Panc1 (cell line): ENCODE measurements at regions not wholly inside any gene's neighbourhood (a gene's known extent, or its start where the extent isn't known, plus 50 kb on each side); places are given as distances from the start of the nearest gene placed in this dataset.

ENCODE experiments used
- ATAC-seq: fragments of 200-7000 bp; cut with Tn5 transposase; 2 replicates; pipeline ENCODE4 v1.9.1; 2020; ENCODE audit warnings: mild to moderate bottlenecking, moderate library complexity
- BruUV-seq: library from RNA; stranded (reverse); fragments of 400-500 nt; replicated peaks from 2 replicates; lab custom pipeline; 2021; lab: Mats Ljungman, UMichigan
- CTCF ChIA-PET: fragments of 300-600 bp; sonication (Branson Sonifier 250); formaldehyde crosslinking; loops from one replicate; lab custom pipeline; 2022; ENCODE audit warnings: antibody characterized with exemption; lab: Charles Lee
- POLR2A ChIA-PET: fragments of 300-600 bp; sonication (Branson Sonifier 250); formaldehyde crosslinking; loops from one replicate; lab custom pipeline; 2022; ENCODE audit warnings: antibody characterized with exemption; lab: Charles Lee
- DNase-seq: peaks from one replicate; pipeline ENCODE4 v3.0.0-alpha.2; 2010; ENCODE audit warnings: low read depth, low spot score
- H3K27ac ChIP-seq: 2 replicates; pipeline ENCODE4 v1.5.1; 2011; ENCODE audit warnings: mild to moderate bottlenecking, low read length, inconsistent platforms
- H3K27me3 ChIP-seq: fragments of 200-500 bp; sonication (Bioruptor generic); 2 replicates; pipeline ENCODE4 v1.6.0; 2014; ENCODE audit warnings: low read length, inconsistent platforms; ENCODE audit not compliant: control insufficient read depth, insufficient read depth
- H3K36me3 ChIP-seq: fragments of 200-500 bp; sonication (Bioruptor generic); 2 replicates; pipeline ENCODE4 v1.5.1; 2014; ENCODE audit warnings: inconsistent platforms, mild to moderate bottlenecking, low read length, moderate library complexity; ENCODE audit not compliant: control insufficient read depth, insufficient read depth
- H3K4me1 ChIP-seq: 2 replicates; pipeline ENCODE4 v1.5.1; 2011; ENCODE audit warnings: inconsistent platforms, mild to moderate bottlenecking, low read length, moderate library complexity; ENCODE audit not compliant: control insufficient read depth, insufficient read depth
- H3K4me3 ChIP-seq, 2 experiments: 2 replicates each; pipeline ENCODE4 v1.5.1; 2011 to 2012; ENCODE audit warnings: low read depth in 2 of 2, low read length in 2 of 2, mild to moderate bottlenecking in 2 of 2, inconsistent platforms in 1 of 2, moderate library complexity in 1 of 2
- H3K9me3 ChIP-seq: fragments of 200-500 bp; sonication (Bioruptor generic); 2 replicates; pipeline ENCODE4 v1.5.1; 2014; ENCODE audit warnings: low read depth, mild to moderate bottlenecking, inconsistent platforms, low read length, moderate library complexity; ENCODE audit not compliant: control insufficient read depth, insufficient read depth
- POLR2AphosphoS5 ChIP-seq: IDR thresholded peaks from 2 replicates; pipeline ENCODE4 v1.6.1; 2012; ENCODE audit warnings: mild to moderate bottlenecking, low read depth, low read length, moderate library complexity
- SIN3A ChIP-seq: IDR thresholded peaks from 2 replicates; pipeline ENCODE4 v1.6.1; 2012; ENCODE audit warnings: low read depth, mild to moderate bottlenecking, low read length, moderate library complexity, borderline replicate concordance; ENCODE audit not compliant: insufficient read depth
- TCF7L2 ChIP-seq: IDR thresholded peaks from 2 replicates; pipeline ENCODE4 v1.6.1; 2011; ENCODE audit warnings: mild to moderate bottlenecking, low read depth, low read length, inconsistent platforms
- in situ Hi-C: cut with HindIII; loops from 2 replicates; pipeline ENCODE4 v1.10.0; 2016; ENCODE audit warnings: low sequenced_read_pairs, low pct_unique_long_range_greater_than_20kb
- intact Hi-C: fragments of 100-400 bp; cut with micrococcal nuclease; formaldehyde crosslinking; loops from one replicate; pipeline ENCODE4 v1.10.0; 2022; ENCODE audit not compliant: unreplicated experiment
- TF ChIP-seq, protein P1 (sequence below): fragments of 450-650 bp; IDR thresholded peaks from 2 replicates; pipeline ENCODE4 v1.5.1; 2017; ENCODE audit warnings: mild to moderate bottlenecking
- TF ChIP-seq, protein P2 (sequence below), 2 experiments: IDR thresholded peaks; 2 replicates each; pipeline ENCODE4 v1.6.1; 2011 to 2012; ENCODE audit warnings: low read depth in 2 of 2, control low read depth in 1 of 2, low read length in 1 of 2, mild to moderate bottlenecking in 1 of 2, moderate library complexity in 1 of 2; ENCODE audit not compliant: insufficient read depth in 1 of 2

DNA sequence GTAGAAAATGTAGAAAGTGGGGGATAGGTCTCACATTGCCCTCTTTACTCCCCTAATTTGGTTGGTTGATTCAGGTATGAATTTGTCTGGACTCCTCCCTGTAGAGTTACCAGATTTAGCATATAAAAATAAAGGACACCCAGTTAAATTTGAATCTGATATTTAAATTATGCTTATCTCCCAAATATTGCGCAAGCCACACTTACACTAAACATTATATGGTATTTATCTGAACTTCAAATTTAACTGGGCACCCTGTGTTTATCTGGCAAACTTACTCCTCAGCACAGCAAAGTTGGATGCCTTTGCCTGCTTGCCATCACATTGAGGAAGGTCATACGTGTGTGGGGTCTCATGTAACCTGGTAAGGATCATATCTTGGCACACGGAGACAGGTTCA is 882.4 kb upstream of the FAM98A start:
- ChIA-PET POLR2A (no interaction called here), CTCF (no interaction called here)
- no TSS peak for BruUV-seq
- intact Hi-C loops = no loop called here
- H3K27ac ChIP-seq = no peak overlapping the region
- DNase-seq (no peak), ATAC-seq (no peak)
- no peaks in the 10 kb centered on the region for H3K27me3 ChIP-seq
- in situ Hi-C loops = no loop called here
- H3K36me3 ChIP-seq = no peaks in the 10 kb centered on the region
- no peaks in the 10 kb centered on the region for H3K4me1 ChIP-seq
- H3K9me3 ChIP-seq = no peaks in the 10 kb centered on the region
- H3K4me3 ChIP-seq = no peak overlapping the region
- TF ChIP-seq TCF7L2 (no peak), POLR2AphosphoS5 (no peak), SIN3A (no peak)
- TF ChIP-seq, protein P1, sequence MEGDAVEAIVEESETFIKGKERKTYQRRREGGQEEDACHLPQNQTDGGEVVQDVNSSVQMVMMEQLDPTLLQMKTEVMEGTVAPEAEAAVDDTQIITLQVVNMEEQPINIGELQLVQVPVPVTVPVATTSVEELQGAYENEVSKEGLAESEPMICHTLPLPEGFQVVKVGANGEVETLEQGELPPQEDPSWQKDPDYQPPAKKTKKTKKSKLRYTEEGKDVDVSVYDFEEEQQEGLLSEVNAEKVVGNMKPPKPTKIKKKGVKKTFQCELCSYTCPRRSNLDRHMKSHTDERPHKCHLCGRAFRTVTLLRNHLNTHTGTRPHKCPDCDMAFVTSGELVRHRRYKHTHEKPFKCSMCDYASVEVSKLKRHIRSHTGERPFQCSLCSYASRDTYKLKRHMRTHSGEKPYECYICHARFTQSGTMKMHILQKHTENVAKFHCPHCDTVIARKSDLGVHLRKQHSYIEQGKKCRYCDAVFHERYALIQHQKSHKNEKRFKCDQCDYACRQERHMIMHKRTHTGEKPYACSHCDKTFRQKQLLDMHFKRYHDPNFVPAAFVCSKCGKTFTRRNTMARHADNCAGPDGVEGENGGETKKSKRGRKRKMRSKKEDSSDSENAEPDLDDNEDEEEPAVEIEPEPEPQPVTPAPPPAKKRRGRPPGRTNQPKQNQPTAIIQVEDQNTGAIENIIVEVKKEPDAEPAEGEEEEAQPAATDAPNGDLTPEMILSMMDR = no peak
- TF ChIP-seq, protein P2, sequence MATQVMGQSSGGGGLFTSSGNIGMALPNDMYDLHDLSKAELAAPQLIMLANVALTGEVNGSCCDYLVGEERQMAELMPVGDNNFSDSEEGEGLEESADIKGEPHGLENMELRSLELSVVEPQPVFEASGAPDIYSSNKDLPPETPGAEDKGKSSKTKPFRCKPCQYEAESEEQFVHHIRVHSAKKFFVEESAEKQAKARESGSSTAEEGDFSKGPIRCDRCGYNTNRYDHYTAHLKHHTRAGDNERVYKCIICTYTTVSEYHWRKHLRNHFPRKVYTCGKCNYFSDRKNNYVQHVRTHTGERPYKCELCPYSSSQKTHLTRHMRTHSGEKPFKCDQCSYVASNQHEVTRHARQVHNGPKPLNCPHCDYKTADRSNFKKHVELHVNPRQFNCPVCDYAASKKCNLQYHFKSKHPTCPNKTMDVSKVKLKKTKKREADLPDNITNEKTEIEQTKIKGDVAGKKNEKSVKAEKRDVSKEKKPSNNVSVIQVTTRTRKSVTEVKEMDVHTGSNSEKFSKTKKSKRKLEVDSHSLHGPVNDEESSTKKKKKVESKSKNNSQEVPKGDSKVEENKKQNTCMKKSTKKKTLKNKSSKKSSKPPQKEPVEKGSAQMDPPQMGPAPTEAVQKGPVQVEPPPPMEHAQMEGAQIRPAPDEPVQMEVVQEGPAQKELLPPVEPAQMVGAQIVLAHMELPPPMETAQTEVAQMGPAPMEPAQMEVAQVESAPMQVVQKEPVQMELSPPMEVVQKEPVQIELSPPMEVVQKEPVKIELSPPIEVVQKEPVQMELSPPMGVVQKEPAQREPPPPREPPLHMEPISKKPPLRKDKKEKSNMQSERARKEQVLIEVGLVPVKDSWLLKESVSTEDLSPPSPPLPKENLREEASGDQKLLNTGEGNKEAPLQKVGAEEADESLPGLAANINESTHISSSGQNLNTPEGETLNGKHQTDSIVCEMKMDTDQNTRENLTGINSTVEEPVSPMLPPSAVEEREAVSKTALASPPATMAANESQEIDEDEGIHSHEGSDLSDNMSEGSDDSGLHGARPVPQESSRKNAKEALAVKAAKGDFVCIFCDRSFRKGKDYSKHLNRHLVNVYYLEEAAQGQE (IDR thresholded peaks at IDR 0.05; ENCODE audit: insufficient read depth in 1 of 2, low read depth in 2 of 2, low read length in 1 of 2) = no peak

DNA sequence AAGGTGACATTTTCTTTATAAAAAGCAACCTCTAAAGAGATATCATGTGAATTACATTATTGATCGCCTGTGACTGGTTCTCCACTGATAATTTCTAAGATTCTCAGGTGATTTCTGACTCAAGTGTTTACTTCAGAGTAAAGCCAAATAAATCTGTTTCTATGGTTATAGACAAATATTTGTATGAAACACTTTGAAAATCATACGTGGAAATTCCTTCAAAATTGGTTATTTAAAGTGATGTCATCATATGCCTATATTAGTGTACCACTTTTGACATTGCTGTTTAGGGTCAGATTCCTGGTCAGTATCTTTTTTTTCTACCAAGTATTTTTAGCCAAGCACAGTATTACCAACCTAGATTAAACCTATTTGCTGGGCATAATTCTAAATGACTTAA is 881.3 kb upstream of the FAM98A start:
- in situ Hi-C loops = no loop called here
- BruUV-seq = no TSS peak
- TF ChIP-seq, protein P1 = no peak
- TF ChIP-seq SIN3A (no peak), TCF7L2 (no peak), POLR2AphosphoS5 (no peak)
- TF ChIP-seq, protein P2 (IDR thresholded peaks at IDR 0.05; ENCODE audit: insufficient read depth in 1 of 2, low read depth in 2 of 2, low read length in 1 of 2) = no peak
- no peak overlapping the region for H3K27ac ChIP-seq
- no peak for ATAC-seq
- H3K9me3 ChIP-seq = no peaks in the 10 kb centered on the region
- ChIA-PET CTCF (no interaction called here), POLR2A (no interaction called here)
- H3K36me3 ChIP-seq = no peaks in the 10 kb centered on the region
- no peak for DNase-seq
- H3K4me1 ChIP-seq = no peaks in the 10 kb centered on the region
- H3K4me3 ChIP-seq = no peak overlapping the region
- intact Hi-C loops = no loop called here
- no peaks in the 10 kb centered on the region for H3K27me3 ChIP-seq
